HG03097 (cell line): ENCODE measurements at regions not wholly inside any gene's neighbourhood (a gene's known extent, or its start where the extent isn't known, plus 50 kb on each side); places are given as distances from the start of the nearest gene placed in this dataset.
"Not testable (repeated sequence)": the region's sequence is repeated elsewhere in the genome, so short reads cannot be mapped to it uniquely, and the experiment has no call there.

ENCODE experiments used
- ATAC-seq: cut with Tn5 transposase; IDR thresholded peaks from one replicate; pipeline ENCODE4 v1.9.1; 2021; ENCODE audit not compliant: unreplicated experiment, low FRiP score

DNA sequence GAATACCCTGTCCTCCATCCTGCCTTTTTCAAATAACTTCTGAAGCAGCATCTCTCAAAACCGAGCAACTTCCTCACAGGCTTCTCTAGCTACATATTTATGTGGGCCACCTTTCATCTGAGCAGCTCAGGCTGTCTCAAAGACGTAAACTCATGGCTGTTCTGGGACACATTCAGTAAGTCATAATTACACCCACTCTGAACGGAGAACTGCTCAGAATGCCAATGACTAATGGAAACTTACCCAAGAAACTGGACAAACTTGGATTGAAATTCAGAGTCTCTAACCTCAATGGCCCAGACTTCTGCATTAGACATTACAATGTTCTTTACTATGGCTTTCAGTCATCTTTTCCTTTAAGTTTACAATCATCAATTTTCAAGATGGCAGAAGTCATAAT is 145.2 kb downstream of the RAD51AP2 start:
- ATAC-seq = no peak

DNA sequence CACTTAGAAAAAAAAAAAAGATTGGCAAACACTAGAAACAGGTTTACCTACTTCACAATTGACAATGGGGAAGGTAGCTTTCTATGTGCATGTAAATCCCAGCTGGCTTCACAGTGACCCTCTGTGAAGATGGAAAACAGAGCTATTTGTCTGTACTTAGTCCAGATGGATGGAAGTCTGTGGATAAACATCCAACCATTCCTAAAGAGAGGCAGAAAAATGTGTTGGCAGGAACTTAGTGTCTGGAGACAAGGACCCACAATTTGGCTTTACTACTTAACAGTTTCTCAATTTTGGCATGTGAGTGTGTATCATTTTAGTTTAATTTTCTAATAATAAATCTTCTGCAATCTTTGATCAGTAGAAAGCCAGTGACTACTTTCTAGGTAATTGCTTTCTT is 154.4 kb downstream of the RAD51AP2 start:
- no peak for ATAC-seq

DNA sequence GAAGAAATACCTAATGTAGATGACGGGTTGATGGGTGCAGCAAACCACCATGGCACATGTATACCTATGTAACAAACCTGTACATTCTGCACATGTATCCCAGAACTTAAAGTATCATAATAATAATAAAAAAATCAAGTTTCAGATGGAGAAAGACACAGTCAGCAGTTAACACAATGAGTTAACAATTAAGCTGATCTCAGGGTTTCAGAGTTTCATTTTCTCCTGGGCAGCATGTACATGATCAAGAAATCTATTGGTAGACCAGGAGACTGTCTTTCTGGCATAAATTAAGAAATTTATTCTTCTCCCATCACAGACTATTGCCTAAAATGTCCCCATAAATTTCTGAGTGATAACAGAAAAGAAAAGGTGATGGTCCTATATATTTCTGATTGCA is 155.3 kb downstream of the RAD51AP2 start:
- no peak for ATAC-seq

DNA sequence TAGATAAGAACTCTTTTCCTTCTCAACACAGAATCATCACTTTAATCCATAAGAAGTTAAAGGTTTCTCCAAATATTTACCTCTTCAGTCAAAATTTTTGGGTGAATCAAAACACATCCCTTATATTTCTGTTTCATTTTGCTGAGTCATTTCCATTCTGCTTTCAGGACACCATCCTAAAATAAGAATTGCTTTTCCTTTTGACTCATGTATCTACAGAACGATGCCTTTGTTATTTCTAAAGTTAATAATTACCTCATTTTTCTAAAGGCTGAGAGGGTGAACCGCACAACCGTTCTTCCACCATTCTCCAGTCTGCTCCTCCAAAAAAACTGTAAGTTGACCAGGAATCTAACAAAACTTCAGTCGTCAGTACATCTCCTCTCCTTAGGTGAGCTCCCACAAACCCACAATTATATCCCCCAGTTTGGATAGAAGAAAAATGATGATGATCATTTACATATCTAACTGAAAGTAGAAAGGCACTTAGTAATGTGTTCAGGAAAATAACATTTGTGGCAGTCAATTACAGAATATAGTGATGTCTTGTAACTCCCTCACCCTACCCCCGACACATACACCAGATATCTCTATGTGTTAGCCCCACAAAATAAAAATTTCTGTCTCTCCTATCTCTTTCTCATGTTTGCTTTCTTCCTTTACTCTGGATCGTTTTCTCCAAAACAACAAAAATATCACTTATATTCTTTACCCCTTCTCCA is 162.5 kb downstream of the RAD51AP2 start:
- peak; percentile 98 for ATAC-seq

DNA sequence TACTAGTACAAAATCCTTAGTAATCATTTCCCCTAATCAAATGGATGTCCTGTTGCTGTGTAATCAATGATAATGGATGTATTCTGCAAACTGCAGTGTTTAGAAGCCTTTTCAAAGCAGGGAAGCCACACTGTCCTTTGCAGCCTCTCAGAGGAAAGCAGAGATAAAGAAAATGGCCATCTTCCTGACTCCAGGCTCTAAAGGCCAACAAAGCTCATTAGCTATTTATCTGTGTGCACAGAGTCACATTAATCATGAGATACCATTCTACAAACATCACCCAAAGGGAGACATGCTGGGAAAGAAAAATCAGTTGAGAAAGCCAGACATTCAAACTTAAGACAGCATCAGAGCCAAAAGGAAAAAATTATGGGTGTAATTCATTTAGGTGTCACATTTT is 165.0 kb downstream of the RAD51AP2 start:
- ATAC-seq = no peak

DNA sequence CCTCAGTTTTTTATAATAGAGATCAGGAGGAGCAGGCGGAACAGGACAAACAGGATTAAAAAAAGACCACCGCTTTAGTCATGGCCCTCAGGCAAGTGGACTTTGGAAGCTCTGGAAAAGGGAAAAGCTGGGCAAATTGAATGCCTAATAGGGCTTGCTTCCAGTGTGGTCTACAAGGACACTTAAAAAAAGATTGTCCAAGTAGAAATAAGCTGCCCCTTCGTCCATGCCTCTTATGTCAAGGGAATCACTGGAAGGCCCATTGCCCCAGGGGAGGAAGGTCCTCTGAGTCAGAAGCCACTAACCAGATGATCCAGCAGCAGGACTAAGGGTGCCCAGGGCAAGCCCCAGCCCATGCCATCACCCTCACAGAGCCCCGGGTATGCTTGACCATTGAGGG is 175.5 kb downstream of the RAD51AP2 start:
- not testable (repeated sequence) for ATAC-seq

DNA sequence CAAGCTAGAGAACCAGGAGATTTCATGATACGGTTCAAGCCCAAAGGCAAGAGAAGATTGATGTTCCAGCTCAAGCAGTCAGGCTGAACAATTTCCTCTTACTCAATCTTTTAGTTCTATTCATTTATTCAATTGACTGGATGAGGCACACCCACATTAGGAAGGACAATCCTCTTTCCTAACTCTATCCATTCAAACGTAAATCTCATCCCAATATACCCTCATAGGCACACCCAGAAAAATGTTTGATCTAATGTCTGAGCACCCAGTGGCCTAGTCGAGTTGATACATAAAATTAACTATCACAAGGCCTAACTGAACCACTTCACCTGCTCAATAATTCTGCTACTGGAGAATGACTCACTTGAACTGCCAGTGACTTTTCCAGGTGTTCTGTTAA is 180.7 kb downstream of the RAD51AP2 start:
- no peak for ATAC-seq

DNA sequence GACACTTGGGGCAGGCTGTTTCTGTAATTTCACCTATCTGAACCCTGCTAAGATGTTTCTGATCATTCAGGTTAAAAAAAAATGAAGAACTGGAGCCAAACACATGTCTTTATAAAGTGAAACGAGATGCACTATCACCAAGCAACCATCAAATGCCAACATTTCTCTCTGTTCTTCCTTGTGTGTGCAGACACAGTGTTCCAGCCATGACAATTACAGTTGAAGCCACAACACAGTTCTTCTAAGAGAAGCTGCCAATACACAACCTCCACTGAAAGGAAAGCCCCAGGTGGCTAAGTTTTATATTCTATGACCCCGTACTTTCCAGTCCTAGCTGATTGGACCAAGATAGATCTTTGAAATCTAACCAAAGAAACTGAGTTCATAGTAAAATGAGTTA is 181.8 kb downstream of the RAD51AP2 start:
- ATAC-seq = no peak

DNA sequence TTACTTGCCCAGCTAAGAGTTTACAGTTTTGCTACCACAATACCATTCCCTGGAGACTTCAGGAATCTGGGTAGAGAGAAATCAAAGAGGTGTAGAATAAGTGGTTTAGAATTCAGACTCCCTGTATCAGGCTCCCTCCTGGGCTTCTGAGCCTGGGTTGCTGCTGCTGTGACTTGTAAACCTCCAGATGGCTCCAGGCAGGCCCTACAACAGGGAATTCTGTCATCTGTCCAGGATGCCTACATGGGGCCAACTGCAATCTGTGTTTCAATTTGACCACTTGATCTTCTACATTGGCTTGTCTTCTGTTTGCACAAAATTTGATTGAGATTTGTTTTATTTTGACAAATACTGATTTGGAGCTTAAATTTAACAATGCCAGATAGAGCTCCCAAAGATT is 183.9 kb downstream of the RAD51AP2 start:
- ATAC-seq = no peak

DNA sequence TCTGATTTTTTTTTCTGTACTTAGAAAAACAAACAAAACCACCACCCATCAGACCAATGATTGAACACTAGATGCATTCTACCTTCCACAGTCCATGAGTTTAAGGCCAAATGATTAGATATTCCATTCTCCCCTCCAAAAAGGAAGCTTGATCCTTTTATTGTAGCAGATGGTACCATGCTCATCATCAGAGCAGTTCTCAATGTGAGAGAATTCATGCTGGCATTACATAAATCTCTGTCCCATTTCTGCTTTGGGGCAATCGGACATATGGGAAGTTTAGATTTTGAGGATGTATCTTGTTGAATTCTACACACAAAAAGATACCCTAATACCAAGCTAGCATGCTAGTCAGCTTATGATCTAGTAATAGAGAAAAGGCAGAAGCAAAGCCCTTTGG is 186.6 kb downstream of the RAD51AP2 start:
- no peak for ATAC-seq

DNA sequence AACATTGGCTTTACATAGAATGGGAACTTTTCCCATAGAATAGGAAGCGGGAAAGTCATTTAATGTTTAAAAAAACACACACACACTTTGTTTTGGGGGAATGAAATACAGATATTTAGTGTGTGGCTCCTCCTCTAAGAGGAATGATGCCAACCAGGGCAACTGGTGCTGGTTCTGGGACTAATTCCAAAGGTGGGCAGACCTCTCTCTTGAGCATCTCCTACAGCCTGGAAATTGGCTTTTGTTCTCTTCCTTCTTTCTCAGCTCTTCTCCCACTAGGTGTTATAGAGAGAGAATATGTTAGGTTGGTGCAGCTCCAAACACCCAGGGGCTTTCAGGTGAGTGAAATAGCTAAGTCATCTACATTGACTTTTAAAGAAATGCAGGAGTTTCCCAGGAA is 190.1 kb downstream of the RAD51AP2 start:
- ATAC-seq = no peak

DNA sequence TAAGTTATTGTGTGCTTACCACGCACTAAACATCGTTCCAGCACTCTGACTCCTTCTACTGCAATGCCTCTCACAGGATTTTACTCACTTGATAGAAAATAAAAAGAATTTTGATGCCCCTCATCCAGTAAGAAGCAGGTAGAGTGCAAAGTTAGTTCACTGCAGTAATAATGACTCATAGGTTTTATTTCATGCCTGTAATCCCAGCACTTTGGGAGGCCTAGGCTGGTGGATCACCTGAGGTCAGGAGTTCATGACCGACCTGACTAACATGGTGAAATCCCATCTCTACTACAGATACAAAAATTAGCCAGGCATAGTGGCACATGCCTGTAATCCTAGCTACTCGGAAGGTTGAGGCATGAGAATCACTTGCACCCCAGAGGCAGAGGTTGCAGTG is 190.6 kb downstream of the RAD51AP2 start:
- no peak for ATAC-seq

DNA sequence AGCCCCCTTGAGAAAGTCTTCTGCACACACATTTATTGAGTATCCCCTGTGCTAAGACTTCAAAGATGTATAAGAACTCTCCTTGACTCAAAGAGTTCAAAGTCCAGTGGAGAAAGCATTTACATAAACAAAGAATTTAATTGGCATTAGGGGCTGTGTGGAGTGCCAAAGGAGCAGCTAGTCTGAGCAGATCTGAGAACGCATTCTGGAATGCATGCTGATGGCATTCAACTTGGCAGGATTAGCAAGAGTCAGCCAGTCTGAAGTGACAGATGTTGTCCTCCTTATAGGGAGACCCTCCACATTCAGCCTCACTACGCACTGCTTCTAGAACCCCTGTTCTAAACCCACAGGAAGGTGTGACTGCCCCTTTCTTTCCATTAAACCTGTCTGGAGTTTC is 191.5 kb downstream of the RAD51AP2 start:
- no peak for ATAC-seq

DNA sequence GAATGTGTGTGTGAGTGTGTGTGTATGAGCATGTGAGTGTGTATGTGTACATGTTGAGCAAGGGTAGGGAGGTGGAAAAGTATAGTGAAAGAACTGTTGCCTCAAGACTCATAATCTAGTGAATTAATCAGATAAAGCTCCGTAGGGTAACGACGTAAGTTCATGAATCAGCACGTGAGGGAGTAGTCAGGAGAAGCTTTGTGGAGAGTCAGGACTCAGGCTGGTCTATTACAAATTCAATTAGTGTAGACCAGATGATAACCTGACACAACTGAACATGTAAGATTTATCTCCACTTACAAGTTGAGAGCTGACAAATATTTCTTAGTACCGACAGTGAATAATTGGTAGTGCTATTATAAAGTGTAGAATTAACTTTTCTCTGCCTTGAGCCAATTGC is 194.5 kb downstream of the RAD51AP2 start:
- no peak for ATAC-seq

DNA sequence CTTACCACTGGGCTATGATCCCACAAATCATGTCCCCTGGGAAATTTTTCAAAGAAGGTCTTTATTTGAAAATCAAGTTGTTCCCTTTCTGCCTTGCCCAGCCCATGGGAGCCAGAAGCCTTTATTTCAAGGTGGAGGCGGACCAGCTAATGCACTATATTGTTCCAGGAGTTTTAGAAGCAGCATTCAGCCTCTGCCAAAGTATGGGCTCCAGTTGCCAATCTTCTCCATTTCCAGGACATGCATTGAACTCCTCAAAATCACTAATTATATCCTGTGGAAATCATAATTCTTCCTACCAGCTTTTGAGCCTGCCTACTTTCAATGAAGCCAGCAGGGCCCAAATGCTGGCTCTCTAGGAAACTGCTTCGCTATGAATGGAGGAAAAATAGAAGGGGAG is 195.8 kb downstream of the RAD51AP2 start:
- no peak for ATAC-seq

DNA sequence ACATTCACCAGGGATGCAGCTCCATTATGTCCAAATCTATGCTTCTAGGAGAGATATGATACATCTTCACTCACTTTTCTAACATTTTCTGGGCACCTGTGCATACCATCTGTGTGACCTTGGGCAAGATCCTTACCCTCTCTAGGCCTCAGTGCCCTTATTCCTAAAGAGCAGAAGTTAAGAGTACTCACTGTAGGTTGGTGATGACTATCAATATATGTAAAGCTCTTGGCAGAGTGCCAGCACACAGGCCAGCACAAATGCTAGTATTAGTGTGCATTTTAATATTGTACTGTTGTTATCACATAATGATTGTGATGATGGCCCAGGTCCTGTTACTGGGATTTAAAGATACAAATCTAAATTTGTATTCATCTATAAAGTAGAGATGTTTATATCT is 199.2 kb downstream of the RAD51AP2 start:
- no peak for ATAC-seq

DNA sequence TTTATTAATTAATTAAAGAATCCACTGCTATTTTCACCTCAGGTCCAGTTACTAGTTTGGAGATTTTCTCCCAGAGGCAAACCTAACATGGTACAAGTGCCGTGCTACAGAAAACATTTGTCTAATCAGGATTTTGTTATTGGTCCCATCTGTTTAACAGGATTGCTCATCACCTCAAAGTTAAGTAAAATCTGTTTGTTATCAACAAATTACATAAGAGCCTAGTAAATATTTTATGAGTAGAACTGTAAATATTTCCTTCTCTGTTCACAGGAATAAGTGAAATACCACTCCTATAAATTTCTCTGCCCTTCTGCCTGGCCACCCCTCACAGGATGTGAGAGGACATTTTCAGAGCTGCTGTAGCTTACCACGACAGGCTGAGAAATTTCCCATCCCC is 200.2 kb downstream of the RAD51AP2 start:
- ATAC-seq = no peak

DNA sequence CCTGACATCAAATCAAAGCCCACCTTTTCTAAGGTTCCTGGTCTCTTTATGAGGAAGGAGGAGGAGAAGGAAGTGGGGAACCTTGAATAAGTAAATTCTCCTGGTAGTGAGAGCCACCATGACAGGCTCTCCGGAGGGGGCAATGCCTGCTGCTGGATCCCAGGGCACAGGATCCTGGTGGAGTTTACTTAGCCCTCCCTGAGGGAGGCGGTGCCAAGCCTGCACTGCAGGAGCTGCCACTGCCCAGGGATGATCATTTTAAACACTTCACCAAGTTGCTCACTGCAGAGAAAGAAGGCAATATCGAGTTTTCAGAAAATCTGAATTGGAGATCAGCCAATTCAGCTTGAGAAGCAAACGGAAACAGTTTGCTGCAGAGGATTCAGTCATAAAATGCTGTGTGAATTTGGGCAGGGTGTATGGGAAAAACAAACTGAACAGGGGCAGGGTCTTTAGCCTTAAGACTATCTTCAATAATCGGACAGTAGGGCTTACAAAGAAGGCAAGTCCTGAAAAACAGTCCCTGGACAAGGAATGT is 200.7 kb downstream of the RAD51AP2 start:
- no peak for ATAC-seq

DNA sequence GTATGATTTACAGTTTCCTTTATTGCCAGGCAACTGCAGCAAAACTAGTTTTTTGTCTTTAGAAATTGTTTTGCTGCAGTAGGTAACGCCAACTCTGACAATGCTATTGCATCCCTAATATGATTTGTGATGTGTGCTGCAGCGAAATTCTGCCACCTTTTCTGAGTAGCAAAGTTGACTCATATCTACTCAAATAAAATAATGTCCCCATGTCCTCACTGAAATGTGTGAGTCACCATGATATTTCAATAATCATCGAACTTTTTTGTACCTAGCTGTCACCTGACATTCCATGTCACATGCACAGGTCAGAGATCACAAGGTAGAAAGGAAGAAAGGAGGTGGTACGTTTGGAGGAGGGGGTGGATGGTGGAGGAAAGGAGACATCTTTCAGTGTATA is 205.0 kb downstream of the RAD51AP2 start:
- ATAC-seq = no peak

DNA sequence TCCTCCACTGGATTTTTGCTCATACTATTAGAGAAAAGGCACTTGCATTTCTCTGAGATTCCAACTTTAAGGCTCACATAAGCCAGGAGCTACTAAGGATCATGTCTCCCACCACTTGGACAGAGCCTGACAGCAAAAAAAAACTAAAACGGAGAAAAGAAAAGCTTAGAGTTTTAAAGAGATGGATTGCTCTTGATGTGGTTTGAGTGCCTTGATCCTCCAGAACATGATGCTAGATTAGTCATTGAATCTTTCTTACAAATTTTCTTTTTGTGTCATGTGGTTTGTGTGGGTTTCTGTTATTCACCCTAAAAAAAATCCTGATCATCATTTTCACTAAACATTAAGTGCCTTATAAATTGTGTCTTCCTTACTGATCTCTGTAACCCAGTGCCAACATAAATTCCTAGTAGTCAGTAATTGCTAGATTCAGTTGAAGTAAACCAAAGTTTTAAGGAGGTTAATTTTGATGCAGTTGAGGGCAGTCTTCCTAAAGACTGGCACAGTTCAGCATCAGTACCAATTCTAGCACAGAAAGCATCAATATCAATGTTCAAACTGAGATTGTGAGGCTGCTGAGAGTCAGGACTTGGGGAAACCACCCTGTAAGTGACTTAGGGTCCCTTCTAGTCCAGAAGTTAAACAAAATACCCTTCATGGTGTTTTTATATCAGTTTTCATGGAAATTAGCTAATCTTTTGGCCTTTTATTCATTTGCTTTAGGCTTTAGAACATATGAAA is 206.3 kb downstream of the RAD51AP2 start:
- ATAC-seq = no peak

DNA sequence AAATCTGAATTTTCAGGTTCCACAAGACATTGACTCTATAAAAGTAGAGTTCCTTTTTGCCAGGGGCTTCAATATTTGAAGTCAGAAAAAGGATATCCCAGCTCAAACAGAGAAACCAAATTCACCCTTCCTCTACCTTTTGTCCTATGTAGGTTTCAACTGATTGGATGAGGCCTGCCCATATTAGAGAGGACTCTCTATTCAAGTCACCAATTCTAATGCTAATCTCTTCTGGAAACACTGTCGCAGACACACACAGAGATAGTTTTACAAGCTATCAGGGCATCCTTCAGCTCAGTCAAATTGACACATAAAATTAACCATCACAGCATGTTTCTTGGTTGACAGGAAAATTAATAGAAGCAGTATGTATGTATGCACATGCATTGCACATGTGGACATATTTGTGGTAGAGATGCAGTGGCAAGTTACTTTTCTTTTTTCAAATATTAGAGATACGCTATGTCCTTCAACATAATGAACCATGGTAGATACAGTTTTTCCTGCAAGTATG is 207.1 kb downstream of the RAD51AP2 start:
- ATAC-seq = no peak
